Thyroid gland (tissue), 4 donors: ENCODE measurements at regions not wholly inside any gene's neighbourhood (a gene's known extent, or its start where the extent isn't known, plus 50 kb on each side); places are given as distances from the start of the nearest gene placed in this dataset.

Experiments
- POLR2A ChIP-seq, 2 donors: fragments of 450-650 bp; IDR thresholded peaks; one replicate each; pipeline ENCODE4 v1.6.1; 2017; ENCODE audit warnings: antibody characterized with exemption in 2 of 2, mild to moderate bottlenecking in 2 of 2, moderate library complexity in 1 of 2
- TF ChIP-seq, protein P1 (sequence below), 6 experiments: fragments of 200-600 bp in 3 of 6; fragments of 450-650 bp in 3 of 6; sonication (generic) in 3 of 6; IDR thresholded peaks; one replicate each; pipeline ENCODE4 v1.5.1; 2016 to 2019; ENCODE audit warnings: antibody characterized with exemption in 6 of 6, mild to moderate bottlenecking in 2 of 6, inconsistent platforms in 1 of 6, moderate library complexity in 1 of 6

GRCh38 chr21:23899561-23899960 lies 1707.7 kb downstream of the MRPL39 start:
- TF ChIP-seq, protein P1, sequence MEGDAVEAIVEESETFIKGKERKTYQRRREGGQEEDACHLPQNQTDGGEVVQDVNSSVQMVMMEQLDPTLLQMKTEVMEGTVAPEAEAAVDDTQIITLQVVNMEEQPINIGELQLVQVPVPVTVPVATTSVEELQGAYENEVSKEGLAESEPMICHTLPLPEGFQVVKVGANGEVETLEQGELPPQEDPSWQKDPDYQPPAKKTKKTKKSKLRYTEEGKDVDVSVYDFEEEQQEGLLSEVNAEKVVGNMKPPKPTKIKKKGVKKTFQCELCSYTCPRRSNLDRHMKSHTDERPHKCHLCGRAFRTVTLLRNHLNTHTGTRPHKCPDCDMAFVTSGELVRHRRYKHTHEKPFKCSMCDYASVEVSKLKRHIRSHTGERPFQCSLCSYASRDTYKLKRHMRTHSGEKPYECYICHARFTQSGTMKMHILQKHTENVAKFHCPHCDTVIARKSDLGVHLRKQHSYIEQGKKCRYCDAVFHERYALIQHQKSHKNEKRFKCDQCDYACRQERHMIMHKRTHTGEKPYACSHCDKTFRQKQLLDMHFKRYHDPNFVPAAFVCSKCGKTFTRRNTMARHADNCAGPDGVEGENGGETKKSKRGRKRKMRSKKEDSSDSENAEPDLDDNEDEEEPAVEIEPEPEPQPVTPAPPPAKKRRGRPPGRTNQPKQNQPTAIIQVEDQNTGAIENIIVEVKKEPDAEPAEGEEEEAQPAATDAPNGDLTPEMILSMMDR (IDR thresholded peaks at IDR 0.05), result no peak
- no peak for TF ChIP-seq POLR2A (IDR thresholded peaks at IDR 0.05)
